ENCODE measurements at regions not wholly inside any gene's neighbourhood (a gene's known extent, or its start where the extent isn't known, plus 50 kb on each side); places are given as distances from the start of the nearest gene placed in this dataset.

GRCh38 chr12:76256904-76257303 lies 91.3 kb downstream of the BBS10 start:
- no peak for DNase-seq

GRCh38 chr12:76256321-76256720 lies 91.9 kb downstream of the BBS10 start:
- no peak for DNase-seq

GRCh38 chr12:76255692-76256091 lies 92.5 kb downstream of the BBS10 start:
- DNase-seq, result no peak

- no peak for DNase-seq
These were observed 92.9 kb downstream of the BBS10 start for GRCh38 chr12:76255281-76255680.

GRCh38 chr12:76252031-76252430 lies 96.2 kb downstream of the BBS10 start:
- DNase-seq, result no peak

GRCh38 chr12:76250256-76250655 lies 98.0 kb downstream of the BBS10 start:
- DNase-seq, result no peak

GRCh38 chr12:76249501-76249900 lies 98.7 kb downstream of the BBS10 start:
- DNase-seq, result no peak

- no peak for DNase-seq
These were observed 100.2 kb downstream of the BBS10 start for GRCh38 chr12:76247992-76248391.

GRCh38 chr12:76247026-76247646 lies 101.1 kb downstream of the BBS10 start:
- DNase-seq, result no peak

GRCh38 chr12:76246611-76247010 lies 101.6 kb downstream of the BBS10 start:
- no peak for DNase-seq

GRCh38 chr12:76244300-76244699 lies 103.9 kb downstream of the BBS10 start:
- DNase-seq, result no peak

GRCh38 chr12:76242813-76243550 lies 105.2 kb downstream of the BBS10 start:
- no peak for DNase-seq

- no peak for DNase-seq
These were observed 106.8 kb downstream of the BBS10 start for GRCh38 chr12:76241371-76241770.

GRCh38 chr12:76240281-76240680 lies 107.9 kb downstream of the BBS10 start:
- DNase-seq, result no peak

GRCh38 chr12:76238688-76239087 lies 109.5 kb downstream of the BBS10 start:
- DNase-seq, result no peak

GRCh38 chr12:76237086-76237701 lies 111.0 kb downstream of the BBS10 start:
- DNase-seq, result no peak

GRCh38 chr12:76236640-76237039 lies 111.6 kb downstream of the BBS10 start:
- no peak for DNase-seq

- no peak for DNase-seq
These were observed 113.5 kb downstream of the BBS10 start for GRCh38 chr12:76234741-76235140.

GRCh38 chr12:76232013-76232412 lies 116.2 kb downstream of the BBS10 start:
- DNase-seq, result no peak

GRCh38 chr12:76226956-76227355 lies 121.3 kb downstream of the BBS10 start:
- DNase-seq, result no peak

GRCh38 chr12:76226397-76226796 lies 121.8 kb downstream of the BBS10 start:
- DNase-seq, result no peak

- no peak for DNase-seq
These were observed 124.3 kb downstream of the BBS10 start for GRCh38 chr12:76223869-76224268.

GRCh38 chr12:76220980-76221379 lies 127.2 kb downstream of the BBS10 start:
- no peak for DNase-seq

- no peak for DNase-seq
These were observed 128.4 kb downstream of the BBS10 start for GRCh38 chr12:76219806-76220205.
